ENCODE measurements at regions not wholly inside any gene's neighbourhood (a gene's known extent, or its start where the extent isn't known, plus 50 kb on each side); places are given as distances from the start of the nearest gene placed in this dataset.
A peak's percentile ranks its signal among the peaks of the same experiment; 100 is the strongest.
"Not testable (repeated sequence)": the region's sequence is repeated elsewhere in the genome, so short reads cannot be mapped to it uniquely, and the experiment has no call there.

- no peak overlapping the region for H3K27ac ChIP-seq (ENCODE audit: low read length)
- H3K4me3 ChIP-seq (ENCODE audit: low read length) = no peak overlapping the region
- H3K9me3 ChIP-seq (ENCODE audit: control insufficient read depth, low read length) = no peaks in the 10 kb centered on the region
- ATAC-seq = no peak
- no peak for DNase-seq
- no peaks in the 10 kb centered on the region for H3K27me3 ChIP-seq (ENCODE audit: control insufficient read depth, insufficient read depth)
- WGBS = 86% methylated on average over 2 of the region's 2 CpGs
- no peaks in the 10 kb centered on the region for H3K4me1 ChIP-seq (ENCODE audit: control insufficient read depth, insufficient read depth, low read length)
- intact Hi-C loops (cut with DNase I) = no loop called here
Observed at GRCh38 chr2:157004789-157005188, 252.7 kb upstream of the GALNT5 start.

- ATAC-seq = no peak
- Histone ChIP-seq H3K4me1 (ENCODE audit: control insufficient read depth, insufficient read depth, low read length) (no peaks in the 10 kb centered on the region), H3K9me3 (ENCODE audit: control insufficient read depth, low read length) (no peaks in the 10 kb centered on the region), H3K4me3 (ENCODE audit: low read length) (no peak overlapping the region), H3K27me3 (ENCODE audit: control insufficient read depth, insufficient read depth) (no peaks in the 10 kb centered on the region), H3K27ac (ENCODE audit: low read length) (no peak overlapping the region)
- intact Hi-C loops (cut with DNase I) = no loop called here
- WGBS = 78% methylated on average over 6 of the region's 6 CpGs
- no peak for DNase-seq
Observed at GRCh38 chr2:157015015-157015575, 242.4 kb upstream of the GALNT5 start.

GRCh38 chr2:157023264-157023663 lies 234.2 kb upstream of the GALNT5 start:
- ATAC-seq; H3K4me3 ChIP-seq (ENCODE audit: low read length); H3K27me3 ChIP-seq (ENCODE audit: control insufficient read depth, insufficient read depth); H3K4me1 ChIP-seq (ENCODE audit: control insufficient read depth, insufficient read depth, low read length); DNase-seq; H3K27ac ChIP-seq (ENCODE audit: low read length); intact Hi-C loops (cut with DNase I); H3K9me3 ChIP-seq (ENCODE audit: control insufficient read depth, low read length): not testable (repeated sequence)
- WGBS = 65% methylated on average over 1 of the region's 1 CpG

- intact Hi-C loops (cut with DNase I) = no loop called here
- DNase-seq = no peak
- Histone ChIP-seq H3K27me3 (ENCODE audit: control insufficient read depth, insufficient read depth) (no peaks in the 10 kb centered on the region), H3K4me1 (ENCODE audit: control insufficient read depth, insufficient read depth, low read length) (no peaks in the 10 kb centered on the region), H3K27ac (ENCODE audit: low read length) (no peak overlapping the region), H3K4me3 (ENCODE audit: low read length) (no peak overlapping the region), H3K9me3 (ENCODE audit: control insufficient read depth, low read length) (no peaks in the 10 kb centered on the region)
- no peak for ATAC-seq
- WGBS = 75% methylated on average over 5 of the region's 5 CpGs
Observed at GRCh38 chr2:157024129-157024528, 233.4 kb upstream of the GALNT5 start.

- DNase-seq = no peak
- no peak for ATAC-seq
- no peak overlapping the region for H3K27ac ChIP-seq (ENCODE audit: low read length)
- no peaks in the 10 kb centered on the region for H3K9me3 ChIP-seq (ENCODE audit: control insufficient read depth, low read length)
- intact Hi-C loops (cut with DNase I) = no loop called here
- 59% methylated on average over 2 of the region's 2 CpGs for WGBS
- H3K4me1 ChIP-seq (ENCODE audit: control insufficient read depth, insufficient read depth, low read length) = no peaks in the 10 kb centered on the region
- H3K27me3 ChIP-seq (ENCODE audit: control insufficient read depth, insufficient read depth) = no peaks in the 10 kb centered on the region
- H3K4me3 ChIP-seq (ENCODE audit: low read length) = no peak overlapping the region
Observed at GRCh38 chr2:157032017-157032416, 225.5 kb upstream of the GALNT5 start.

- Histone ChIP-seq H3K27ac (ENCODE audit: low read length) (no peak overlapping the region), H3K4me3 (ENCODE audit: low read length) (no peak overlapping the region), H3K9me3 (ENCODE audit: control insufficient read depth, low read length) (no peaks in the 10 kb centered on the region), H3K27me3 (ENCODE audit: control insufficient read depth, insufficient read depth) (no peaks in the 10 kb centered on the region), H3K4me1 (ENCODE audit: control insufficient read depth, insufficient read depth, low read length) (no peaks in the 10 kb centered on the region)
- ATAC-seq (no peak), DNase-seq (no peak)
- intact Hi-C loops (cut with DNase I) = no loop called here
- 83% methylated on average over 2 of the region's 2 CpGs for WGBS
Observed at GRCh38 chr2:157036726-157037125, 220.8 kb upstream of the GALNT5 start.

GRCh38 chr2:157043786-157044185 lies 213.7 kb upstream of the GALNT5 start:
- Histone ChIP-seq H3K27ac (ENCODE audit: low read length) (no peak overlapping the region), H3K4me3 (ENCODE audit: low read length) (no peak overlapping the region)

GRCh38 chr2:157046396-157046795 lies 211.1 kb upstream of the GALNT5 start:
- DNase-seq (no peak), ATAC-seq (no peak)
- no peaks in the 10 kb centered on the region for H3K9me3 ChIP-seq (ENCODE audit: control insufficient read depth, low read length)
- WGBS = 84% methylated on average over 1 of the region's 1 CpG
- no peak overlapping the region for H3K27ac ChIP-seq (ENCODE audit: low read length)
- no peak overlapping the region for H3K4me3 ChIP-seq (ENCODE audit: low read length)
- no peaks in the 10 kb centered on the region for H3K4me1 ChIP-seq (ENCODE audit: control insufficient read depth, insufficient read depth, low read length)
- no peaks in the 10 kb centered on the region for H3K27me3 ChIP-seq (ENCODE audit: control insufficient read depth, insufficient read depth)
- intact Hi-C loops (cut with DNase I) = no loop called here

More at GRCh38 chr2:157043786-157044185, 213.7 kb upstream of the GALNT5 start:
- Histone ChIP-seq H3K4me1 (ENCODE audit: control insufficient read depth, insufficient read depth, low read length) (no peaks in the 10 kb centered on the region), H3K9me3 (ENCODE audit: control insufficient read depth, low read length) (no peaks in the 10 kb centered on the region), H3K27me3 (ENCODE audit: control insufficient read depth, insufficient read depth) (no peaks in the 10 kb centered on the region)
- intact Hi-C loops (cut with DNase I) = no loop called here
- DNase-seq (no peak), ATAC-seq (no peak)
- 75% methylated on average over 1 of the region's 1 CpG for WGBS

GRCh38 chr2:157052685-157053224 lies 204.8 kb upstream of the GALNT5 start:
- intact Hi-C loops (cut with DNase I) = no loop called here
- DNase-seq = no peak
- H3K27me3 ChIP-seq (ENCODE audit: control insufficient read depth, insufficient read depth) = no peaks in the 10 kb centered on the region
- no peak overlapping the region for H3K27ac ChIP-seq (ENCODE audit: low read length)
- 72% methylated on average over 5 of the region's 5 CpGs for WGBS
- no peak overlapping the region for H3K4me3 ChIP-seq (ENCODE audit: low read length)
- H3K4me1 ChIP-seq (ENCODE audit: control insufficient read depth, insufficient read depth, low read length) = no peaks in the 10 kb centered on the region
- H3K9me3 ChIP-seq (ENCODE audit: control insufficient read depth, low read length) = no peaks in the 10 kb centered on the region
- ATAC-seq = peak in 1 of 2 donors; percentile 42

GRCh38 chr2:157053876-157054275 lies 203.6 kb upstream of the GALNT5 start:
- no peaks in the 10 kb centered on the region for H3K4me1 ChIP-seq (ENCODE audit: control insufficient read depth, insufficient read depth, low read length)
- no peak overlapping the region for H3K27ac ChIP-seq (ENCODE audit: low read length)
- ATAC-seq = no peak
- no peaks in the 10 kb centered on the region for H3K9me3 ChIP-seq (ENCODE audit: control insufficient read depth, low read length)
- intact Hi-C loops (cut with DNase I) = no loop called here
- DNase-seq = no peak
- 85% methylated on average over 1 of the region's 1 CpG for WGBS
- H3K27me3 ChIP-seq (ENCODE audit: control insufficient read depth, insufficient read depth) = no peaks in the 10 kb centered on the region
- no peak overlapping the region for H3K4me3 ChIP-seq (ENCODE audit: low read length)

GRCh38 chr2:157055660-157056199 lies 201.8 kb upstream of the GALNT5 start:
- no peak for ATAC-seq

More at GRCh38 chr2:157055660-157056199, 201.8 kb upstream of the GALNT5 start:
- Histone ChIP-seq H3K27ac (ENCODE audit: low read length) (no peak overlapping the region), H3K9me3 (ENCODE audit: control insufficient read depth, low read length) (no peaks in the 10 kb centered on the region), H3K27me3 (ENCODE audit: control insufficient read depth, insufficient read depth) (no peaks in the 10 kb centered on the region), H3K4me1 (ENCODE audit: control insufficient read depth, insufficient read depth, low read length) (no peaks in the 10 kb centered on the region), H3K4me3 (ENCODE audit: low read length) (no peak overlapping the region)
- WGBS = 19% methylated on average over 2 of the region's 2 CpGs
- intact Hi-C loops (cut with DNase I) = no loop called here
- DNase-seq = no peak

Data from right cardiac atrium (tissue), 5 donors.